Subcutaneous abdominal adipose tissue (tissue), 5 donors: ENCODE measurements at regions not wholly inside any gene's neighbourhood (a gene's known extent, or its start where the extent isn't known, plus 50 kb on each side); places are given as distances from the start of the nearest gene placed in this dataset.
A peak's percentile ranks its signal among the peaks of the same experiment; 100 is the strongest.
"Not testable (repeated sequence)": the region's sequence is repeated elsewhere in the genome, so short reads cannot be mapped to it uniquely, and the experiment has no call there.

Experiments used
- H3K27ac ChIP-seq: one replicate; pipeline ENCODE4 v1.7.0; 2013; ENCODE audit warnings: low read depth, mild to moderate bottlenecking, inconsistent platforms, low read length, moderate library complexity
- H3K27me3 ChIP-seq, 5 donors: one replicate each; pipeline ENCODE4 v1.7.0; 2013; ENCODE audit warnings: low read length in 5 of 5, inconsistent platforms in 1 of 5; ENCODE audit not compliant: control insufficient read depth in 5 of 5, insufficient read depth in 4 of 5
- H3K36me3 ChIP-seq, 5 donors: one replicate each; pipeline ENCODE4 v1.7.0; 2013; ENCODE audit warnings: low read length in 5 of 5; ENCODE audit not compliant: control insufficient read depth in 5 of 5, insufficient read depth in 5 of 5
- H3K4me1 ChIP-seq, 5 donors: one replicate each; pipeline ENCODE4 v1.7.0; 2013; ENCODE audit warnings: low read length in 5 of 5, mild to moderate bottlenecking in 3 of 5, moderate library complexity in 1 of 5; ENCODE audit not compliant: control insufficient read depth in 5 of 5, insufficient read depth in 5 of 5
- H3K4me3 ChIP-seq, 5 donors: one replicate each; pipeline ENCODE4 v1.7.0; 2013; ENCODE audit warnings: low read length in 5 of 5, low read depth in 1 of 5
- H3K9ac ChIP-seq, 5 donors: one replicate each; pipeline ENCODE4 v1.7.0; 2013; ENCODE audit warnings: low read length in 5 of 5, mild to moderate bottlenecking in 4 of 5, moderate library complexity in 3 of 5
- H3K9me3 ChIP-seq, 5 donors: one replicate each; pipeline ENCODE4 v1.7.0; 2013; ENCODE audit warnings: low read length in 5 of 5; ENCODE audit not compliant: control insufficient read depth in 5 of 5
- donor health status: healthy.
- donor health status: healthy.
- donor health status: healthy.
- donor health status: healthy.
- donor health status: healthy.

- peaks cover 0 to 6% (median 3%) of the 10 kb centered on the region in 5 donors for H3K27me3 ChIP-seq
- H3K36me3 ChIP-seq: no peaks in the 10 kb centered on the region
- no peak overlapping the region for H3K27ac ChIP-seq
- peaks cover 0 to 17% (median 4%) of the 10 kb centered on the region in 5 donors for H3K4me1 ChIP-seq
- H3K4me3 ChIP-seq: no peak overlapping the region
- H3K9ac ChIP-seq: no peak overlapping the region
- H3K9me3 ChIP-seq: no peaks in the 10 kb centered on the region
Observed at GRCh38 chr20:22690000-22690399, 105.6 kb upstream of the FOXA2 start.

- peaks cover 0 to 17% (median 4%) of the 10 kb centered on the region in 5 donors for H3K4me1 ChIP-seq
- no peaks in the 10 kb centered on the region for H3K36me3 ChIP-seq
- no peak overlapping the region for H3K9ac ChIP-seq
- H3K9me3 ChIP-seq: no peaks in the 10 kb centered on the region
- H3K4me3 ChIP-seq: no peak overlapping the region
- H3K27me3 ChIP-seq: peaks cover 0 to 6% (median 3%) of the 10 kb centered on the region in 5 donors
- no peak overlapping the region for H3K27ac ChIP-seq
Observed at GRCh38 chr20:22690616-22691179, 106.3 kb upstream of the FOXA2 start.

GRCh38 chr20:22691369-22692118 lies 107.2 kb upstream of the FOXA2 start:
- Histone ChIP-seq H3K27ac (no peak overlapping the region), H3K9ac (peak overlapping the region in 2 of 5 donors; percentile 5 to 12), H3K27me3 (peaks cover 0 to 6% (median 3%) of the 10 kb centered on the region in 5 donors)

GRCh38 chr20:22692119-22692475 lies 107.7 kb upstream of the FOXA2 start:
- H3K27me3 ChIP-seq: peaks cover 0 to 6% (median 3%) of the 10 kb centered on the region in 5 donors
- no peak overlapping the region for H3K27ac ChIP-seq
- peaks cover 0 to 14% (median 4%) of the 10 kb centered on the region in 5 donors for H3K4me1 ChIP-seq
- peak overlapping the region in 1 of 5 donors; percentile 12 for H3K9ac ChIP-seq
- H3K9me3 ChIP-seq: no peaks in the 10 kb centered on the region
- H3K4me3 ChIP-seq: peak overlapping the region in 2 of 5 donors; percentile 36 to 45
- no peaks in the 10 kb centered on the region for H3K36me3 ChIP-seq

More at GRCh38 chr20:22691369-22692118, 107.2 kb upstream of the FOXA2 start:
- Histone ChIP-seq H3K36me3 (no peaks in the 10 kb centered on the region), H3K4me3 (peak overlapping the region in 3 of 5 donors; percentile 5 to 45 (median 36)), H3K9me3 (no peaks in the 10 kb centered on the region), H3K4me1 (peaks cover 0 to 14% (median 4%) of the 10 kb centered on the region in 5 donors)

GRCh38 chr20:22692620-22693019 lies 108.2 kb upstream of the FOXA2 start:
- not testable (repeated sequence) for H3K9me3 ChIP-seq, H3K27ac ChIP-seq, H3K4me3 ChIP-seq, H3K36me3 ChIP-seq, H3K27me3 ChIP-seq, H3K9ac ChIP-seq
- peaks cover 0 to 14% (median 4%) of the 10 kb centered on the region in 5 donors for H3K4me1 ChIP-seq

- Histone ChIP-seq H3K36me3 (no peaks in the 10 kb centered on the region), H3K27ac (no peak overlapping the region), H3K9ac (no peak overlapping the region), H3K4me3 (no peak overlapping the region), H3K4me1 (peaks cover 0 to 11% (median 10%) of the 10 kb centered on the region in 5 donors), H3K9me3 (peaks cover 0 to 7% (median 2%) of the 10 kb centered on the region in 5 donors), H3K27me3 (peaks cover 0 to 4% (median 0%) of the 10 kb centered on the region in 5 donors)
Observed at GRCh38 chr20:22696759-22697158, 112.4 kb upstream of the FOXA2 start.

GRCh38 chr20:22698259-22698842 lies 114.0 kb upstream of the FOXA2 start:
- peaks cover 0 to 4% (median 0%) of the 10 kb centered on the region in 5 donors for H3K27me3 ChIP-seq
- no peaks in the 10 kb centered on the region for H3K36me3 ChIP-seq
- H3K4me3 ChIP-seq: no peak overlapping the region
- peaks cover 0 to 10% (median 8%) of the 10 kb centered on the region in 5 donors for H3K4me1 ChIP-seq
- H3K27ac ChIP-seq: no peak overlapping the region
- H3K9ac ChIP-seq: no peak overlapping the region
- peaks cover 0 to 8% (median 4%) of the 10 kb centered on the region in 5 donors for H3K9me3 ChIP-seq

GRCh38 chr20:22699396-22699795 lies 115.0 kb upstream of the FOXA2 start:
- no peak overlapping the region for H3K9ac ChIP-seq
- peaks cover 0 to 10% (median 8%) of the 10 kb centered on the region in 5 donors for H3K4me1 ChIP-seq
- peaks cover 0 to 4% (median 0%) of the 10 kb centered on the region in 5 donors for H3K27me3 ChIP-seq
- H3K9me3 ChIP-seq: peaks cover 0 to 8% (median 4%) of the 10 kb centered on the region in 5 donors
- no peak overlapping the region for H3K27ac ChIP-seq
- no peaks in the 10 kb centered on the region for H3K36me3 ChIP-seq
- H3K4me3 ChIP-seq: no peak overlapping the region

GRCh38 chr20:22700367-22700766 lies 116.0 kb upstream of the FOXA2 start:
- Histone ChIP-seq H3K9ac (no peak overlapping the region), H3K4me1 (peaks cover 0 to 10% (median 8%) of the 10 kb centered on the region in 5 donors), H3K36me3 (no peaks in the 10 kb centered on the region), H3K27me3 (peaks cover 0 to 4% (median 0%) of the 10 kb centered on the region in 5 donors), H3K9me3 (peaks cover 0 to 8% (median 5%) of the 10 kb centered on the region in 5 donors), H3K4me3 (no peak overlapping the region), H3K27ac (no peak overlapping the region)
